Mammary epithelial cell (primary cell): ENCODE measurements at regions not wholly inside any gene's neighbourhood (a gene's known extent, or its start where the extent isn't known, plus 50 kb on each side); places are given as distances from the start of the nearest gene placed in this dataset.

Experiments
- CTCF ChIP-seq, 2 donors: IDR thresholded peaks in 1 of 2; conservative IDR thresholded peaks in 1 of 2; 2 replicates each; pipeline ENCODE4 v1.5.1; 2011 to 2012; ENCODE audit warnings: inconsistent platforms in 2 of 2, low read length in 2 of 2, mild to moderate bottlenecking in 2 of 2, control low read depth in 1 of 2, low read depth in 1 of 2; ENCODE audit not compliant: insufficient read depth in 1 of 2; ENCODE audit errors: extremely low read depth in 1 of 2
- EZH2 ChIP-seq: IDR thresholded peaks from 2 replicates; pipeline ENCODE4 v1.6.1; 2012; ENCODE audit warnings: low read length, inconsistent platforms, borderline replicate concordance

GRCh38 chr5:30698217-30698616 lies 495.3 kb upstream of the CDH6 start:
- no peak for TF ChIP-seq CTCF (conservative IDR thresholded peaks at IDR 0.05 in 1 of 2, IDR thresholded peaks at IDR 0.05 in 1 of 2; ENCODE audit: extremely low read depth in 1 of 2, insufficient read depth in 1 of 2, low read depth in 1 of 2, low read length in 2 of 2)
- TF ChIP-seq EZH2 = no peak
